ENCODE measurements at regions not wholly inside any gene's neighbourhood (a gene's known extent, or its start where the extent isn't known, plus 50 kb on each side); places are given as distances from the start of the nearest gene placed in this dataset.

- TF ChIP-seq, protein P1, sequence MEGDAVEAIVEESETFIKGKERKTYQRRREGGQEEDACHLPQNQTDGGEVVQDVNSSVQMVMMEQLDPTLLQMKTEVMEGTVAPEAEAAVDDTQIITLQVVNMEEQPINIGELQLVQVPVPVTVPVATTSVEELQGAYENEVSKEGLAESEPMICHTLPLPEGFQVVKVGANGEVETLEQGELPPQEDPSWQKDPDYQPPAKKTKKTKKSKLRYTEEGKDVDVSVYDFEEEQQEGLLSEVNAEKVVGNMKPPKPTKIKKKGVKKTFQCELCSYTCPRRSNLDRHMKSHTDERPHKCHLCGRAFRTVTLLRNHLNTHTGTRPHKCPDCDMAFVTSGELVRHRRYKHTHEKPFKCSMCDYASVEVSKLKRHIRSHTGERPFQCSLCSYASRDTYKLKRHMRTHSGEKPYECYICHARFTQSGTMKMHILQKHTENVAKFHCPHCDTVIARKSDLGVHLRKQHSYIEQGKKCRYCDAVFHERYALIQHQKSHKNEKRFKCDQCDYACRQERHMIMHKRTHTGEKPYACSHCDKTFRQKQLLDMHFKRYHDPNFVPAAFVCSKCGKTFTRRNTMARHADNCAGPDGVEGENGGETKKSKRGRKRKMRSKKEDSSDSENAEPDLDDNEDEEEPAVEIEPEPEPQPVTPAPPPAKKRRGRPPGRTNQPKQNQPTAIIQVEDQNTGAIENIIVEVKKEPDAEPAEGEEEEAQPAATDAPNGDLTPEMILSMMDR (IDR thresholded peaks at IDR 0.05), result no peak
- no peak for TF ChIP-seq POLR2A (IDR thresholded peaks at IDR 0.05)
These were observed 50.4 kb downstream of the RIN2 start for GRCh38 chr20:19808498-19808897.

All from heart left ventricle (tissue), 13 donors.